BE2C (cell line): ENCODE measurements at regions not wholly inside any gene's neighbourhood (a gene's known extent, or its start where the extent isn't known, plus 50 kb on each side); places are given as distances from the start of the nearest gene placed in this dataset.

Experiments used
- DNase-seq: peaks from one replicate; pipeline ENCODE4 v3.0.0-alpha.2; 2020
- H3K27me3 ChIP-seq: fragments of 250-450 bp; sonication (Bioruptor Pico); 2 replicates; pipeline ENCODE4 v1.5.1; 2020; ENCODE audit warnings: mild to moderate bottlenecking
- H3K36me3 ChIP-seq: fragments of 250-450 bp; sonication (Bioruptor Pico); 2 replicates; pipeline ENCODE4 v1.5.1; 2020; ENCODE audit warnings: mild to moderate bottlenecking
- H3K4me1 ChIP-seq: fragments of 250-450 bp; sonication (Bioruptor Pico); 2 replicates; pipeline ENCODE4 v1.5.1; 2020
- H3K4me3 ChIP-seq: 2 replicates; pipeline ENCODE4 v1.5.1; 2011; ENCODE audit warnings: low read depth, low read length
- H3K9me3 ChIP-seq: fragments of 250-450 bp; sonication (Bioruptor Pico); 2 replicates; pipeline ENCODE4 v1.5.1; 2020
- TF ChIP-seq, protein P1 (sequence below): IDR thresholded peaks from 2 replicates; pipeline ENCODE4 v1.5.1; 2012; ENCODE audit warnings: mild to moderate bottlenecking, low read depth, low read length

DNA sequence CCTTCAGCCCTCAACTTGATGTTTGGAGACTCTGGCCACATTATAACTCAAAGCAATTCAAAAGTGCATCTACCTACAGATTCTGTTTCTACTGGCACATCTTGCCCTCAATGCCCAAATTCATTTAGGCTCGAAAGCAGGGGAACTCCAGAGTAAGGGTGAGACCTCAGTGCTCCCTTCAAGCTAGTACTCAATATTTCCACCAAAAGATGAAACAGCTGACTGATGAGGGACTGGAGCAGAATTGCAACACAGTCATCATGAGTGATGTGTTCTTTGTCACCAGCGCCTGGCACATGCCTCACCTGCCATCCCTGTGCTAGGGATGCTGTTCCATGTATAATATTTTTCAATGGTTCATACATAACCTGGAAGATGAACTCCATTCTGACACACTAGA is 247.3 kb downstream of the DSEL start:
- H3K4me3 ChIP-seq, result no peak overlapping the region
- TF ChIP-seq, protein P1, sequence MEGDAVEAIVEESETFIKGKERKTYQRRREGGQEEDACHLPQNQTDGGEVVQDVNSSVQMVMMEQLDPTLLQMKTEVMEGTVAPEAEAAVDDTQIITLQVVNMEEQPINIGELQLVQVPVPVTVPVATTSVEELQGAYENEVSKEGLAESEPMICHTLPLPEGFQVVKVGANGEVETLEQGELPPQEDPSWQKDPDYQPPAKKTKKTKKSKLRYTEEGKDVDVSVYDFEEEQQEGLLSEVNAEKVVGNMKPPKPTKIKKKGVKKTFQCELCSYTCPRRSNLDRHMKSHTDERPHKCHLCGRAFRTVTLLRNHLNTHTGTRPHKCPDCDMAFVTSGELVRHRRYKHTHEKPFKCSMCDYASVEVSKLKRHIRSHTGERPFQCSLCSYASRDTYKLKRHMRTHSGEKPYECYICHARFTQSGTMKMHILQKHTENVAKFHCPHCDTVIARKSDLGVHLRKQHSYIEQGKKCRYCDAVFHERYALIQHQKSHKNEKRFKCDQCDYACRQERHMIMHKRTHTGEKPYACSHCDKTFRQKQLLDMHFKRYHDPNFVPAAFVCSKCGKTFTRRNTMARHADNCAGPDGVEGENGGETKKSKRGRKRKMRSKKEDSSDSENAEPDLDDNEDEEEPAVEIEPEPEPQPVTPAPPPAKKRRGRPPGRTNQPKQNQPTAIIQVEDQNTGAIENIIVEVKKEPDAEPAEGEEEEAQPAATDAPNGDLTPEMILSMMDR, result no peak
- H3K36me3 ChIP-seq, result no peaks in the 10 kb centered on the region
- H3K9me3 ChIP-seq, result no peaks in the 10 kb centered on the region
- no peak for DNase-seq
- H3K27me3 ChIP-seq, result no peaks in the 10 kb centered on the region
- no peaks in the 10 kb centered on the region for H3K4me1 ChIP-seq

DNA sequence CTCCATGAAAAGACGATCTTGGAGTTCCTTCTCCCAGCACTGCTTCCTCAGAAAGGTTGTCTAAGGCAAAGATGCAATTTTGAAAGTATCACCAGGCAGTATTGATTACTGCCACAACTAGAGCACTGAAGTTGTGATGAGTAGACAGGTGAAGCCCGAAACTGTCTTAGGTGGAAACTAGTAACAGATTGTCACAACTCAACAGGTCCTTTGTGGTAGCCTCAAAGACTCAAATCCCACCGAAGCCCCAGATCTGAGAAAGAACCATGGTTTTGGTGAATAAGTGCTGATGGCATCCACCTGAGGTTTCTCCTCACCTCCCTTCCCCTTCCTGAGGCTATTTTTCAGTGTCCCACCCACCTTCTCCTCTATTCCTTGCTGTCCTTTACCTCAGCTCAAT is 248.0 kb downstream of the DSEL start:
- no peaks in the 10 kb centered on the region for H3K9me3 ChIP-seq
- TF ChIP-seq, protein P1, result no peak
- no peaks in the 10 kb centered on the region for H3K27me3 ChIP-seq
- H3K4me1 ChIP-seq, result no peaks in the 10 kb centered on the region
- H3K4me3 ChIP-seq, result no peak overlapping the region
- no peak for DNase-seq
- H3K36me3 ChIP-seq, result no peaks in the 10 kb centered on the region

DNA sequence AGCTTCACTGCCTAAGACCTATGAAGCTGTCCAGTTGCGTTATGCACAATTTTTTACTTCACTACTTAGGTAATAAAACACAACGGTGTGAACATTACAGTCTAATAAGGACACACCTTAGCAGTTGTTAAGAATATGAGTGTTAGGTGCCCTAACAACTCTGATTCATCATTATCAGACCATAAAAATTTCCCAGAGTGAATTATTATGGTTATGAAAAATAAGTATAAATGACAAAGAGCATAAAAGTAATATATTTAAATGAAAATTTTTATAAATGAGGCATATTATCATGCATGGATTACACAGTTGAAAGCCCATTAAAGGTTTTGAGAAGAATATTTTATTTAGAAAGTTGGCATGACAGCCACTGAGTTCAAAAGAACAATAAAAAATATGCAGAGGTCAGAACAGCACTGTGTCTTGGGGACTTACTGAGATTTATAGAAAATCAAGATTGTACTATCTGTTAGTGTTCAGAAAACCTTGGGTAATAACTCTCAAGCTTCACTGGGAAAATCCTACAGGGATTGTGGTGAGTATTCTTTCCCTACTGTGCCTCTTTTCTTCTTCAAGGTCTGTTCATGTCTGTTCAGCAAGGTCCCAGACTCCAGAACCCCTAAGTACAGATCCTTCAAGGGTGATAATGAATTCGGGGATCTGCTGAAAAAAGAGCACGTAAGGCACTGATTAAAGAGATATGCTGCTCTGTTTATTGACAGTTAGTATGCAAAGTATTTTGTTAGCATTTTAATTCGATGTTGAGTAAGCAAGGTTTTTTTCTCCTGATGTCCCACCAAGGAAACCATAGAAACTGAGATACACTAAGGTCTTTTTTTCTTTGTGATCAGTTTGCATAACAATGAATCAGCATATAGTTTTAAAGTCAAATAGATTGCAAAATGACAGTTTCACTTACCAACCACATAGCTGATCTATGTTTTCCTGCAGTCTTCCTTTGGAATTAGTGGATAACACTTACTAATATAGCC is 250.0 kb downstream of the DSEL start:
- no peaks in the 10 kb centered on the region for H3K36me3 ChIP-seq
- no peaks in the 10 kb centered on the region for H3K27me3 ChIP-seq
- TF ChIP-seq, protein P1, result no peak
- H3K4me1 ChIP-seq, result no peaks in the 10 kb centered on the region
- no peak overlapping the region for H3K4me3 ChIP-seq
- no peaks in the 10 kb centered on the region for H3K9me3 ChIP-seq
- DNase-seq, result no peak

DNA sequence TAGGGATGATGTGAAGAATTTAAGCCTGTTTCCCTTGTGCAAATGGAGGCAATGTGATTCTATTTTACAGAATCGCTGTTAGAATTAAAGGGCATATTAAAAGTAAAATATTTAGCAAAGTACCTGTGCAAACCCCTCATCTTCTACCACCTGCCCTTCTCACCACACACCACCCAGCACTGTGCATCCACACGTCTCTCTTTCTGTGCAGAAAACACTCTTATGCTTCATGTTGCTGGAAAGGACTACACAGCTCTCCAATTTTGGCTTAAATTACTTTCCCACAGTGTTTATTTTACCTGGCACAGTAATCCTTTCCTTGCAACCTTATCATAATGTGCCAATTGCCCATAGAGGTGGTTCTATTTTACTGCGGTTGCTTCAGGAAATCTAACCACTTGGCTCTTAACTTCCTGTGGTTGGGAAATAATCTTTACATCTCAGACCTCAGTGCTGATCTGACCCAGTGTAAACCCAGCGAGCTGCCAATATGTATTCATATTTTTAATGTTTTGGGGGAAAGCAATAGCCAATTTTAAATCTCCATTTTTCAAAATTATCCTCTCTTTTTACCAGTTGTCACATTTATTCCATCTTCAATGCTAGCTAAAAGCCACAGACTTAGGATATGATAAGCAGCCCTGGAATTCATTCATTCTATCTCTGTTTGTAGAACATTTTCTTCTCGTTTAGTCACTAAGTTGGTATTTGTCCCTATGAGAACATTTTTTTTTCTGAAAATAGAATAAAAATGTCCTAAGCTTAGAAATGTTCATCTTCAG is 250.9 kb downstream of the DSEL start:
- Histone ChIP-seq H3K27me3 (no peaks in the 10 kb centered on the region), H3K36me3 (no peaks in the 10 kb centered on the region), H3K4me1 (no peaks in the 10 kb centered on the region), H3K9me3 (no peaks in the 10 kb centered on the region), H3K4me3 (no peak overlapping the region)
- DNase-seq, result no peak
- TF ChIP-seq, protein P1, result no peak

DNA sequence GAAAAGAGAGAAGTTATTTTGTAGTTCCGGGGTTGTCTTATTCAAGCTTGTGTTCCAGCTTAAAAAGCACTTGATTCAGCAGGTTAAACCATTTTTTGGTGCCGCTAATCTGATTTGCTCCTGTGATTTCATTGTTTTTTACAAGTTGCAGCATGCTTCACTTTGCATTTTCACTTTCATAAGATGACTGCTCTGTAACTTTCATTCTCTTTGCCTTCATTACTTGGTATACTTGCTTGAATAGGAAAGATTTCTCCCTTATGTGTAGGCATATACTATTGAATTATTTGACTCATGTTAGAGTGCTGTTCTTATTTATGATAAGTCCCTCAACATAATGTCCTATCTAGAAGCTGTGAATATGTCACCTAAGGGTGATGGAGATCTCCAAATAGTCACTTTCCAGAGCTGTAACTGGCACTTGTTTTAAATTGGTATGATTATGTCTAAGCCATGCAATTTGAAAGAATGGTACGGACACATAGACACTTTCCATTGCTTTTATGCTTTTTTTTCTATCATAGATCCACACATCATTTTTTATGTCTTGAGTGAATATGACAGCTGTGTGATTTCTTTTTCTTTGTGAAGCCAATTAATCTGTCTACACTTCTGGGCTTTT is 254.5 kb downstream of the DSEL start:
- H3K9me3 ChIP-seq, result no peaks in the 10 kb centered on the region
- H3K27me3 ChIP-seq, result no peaks in the 10 kb centered on the region
- no peak overlapping the region for H3K4me3 ChIP-seq
- TF ChIP-seq, protein P1, result no peak
- no peak for DNase-seq
- H3K4me1 ChIP-seq, result no peaks in the 10 kb centered on the region
- H3K36me3 ChIP-seq, result no peaks in the 10 kb centered on the region
